Kidney epithelial cell (primary cell): ENCODE measurements at regions not wholly inside any gene's neighbourhood (a gene's known extent, or its start where the extent isn't known, plus 50 kb on each side); places are given as distances from the start of the nearest gene placed in this dataset.

ENCODE experiments used
- DNase-seq: peaks from one replicate; pipeline ENCODE4 v3.0.0-alpha.2; 2010; ENCODE audit warnings: low read depth
- H3K27me3 ChIP-seq: 2 replicates; pipeline ENCODE4 v1.6.0; 2011; ENCODE audit warnings: low read length; ENCODE audit not compliant: control insufficient read depth, insufficient read depth
- H3K36me3 ChIP-seq: 2 replicates; pipeline ENCODE4 v1.5.1; 2011; ENCODE audit warnings: low read length; ENCODE audit not compliant: control insufficient read depth, insufficient read depth
- H3K4me3 ChIP-seq: 2 replicates; pipeline ENCODE4 v1.5.1; 2011; ENCODE audit warnings: low read depth, mild to moderate bottlenecking, control low read depth, low read length
- TF ChIP-seq, protein P1 (sequence below): IDR thresholded peaks from 2 replicates; pipeline ENCODE4 v1.5.1; 2011; ENCODE audit warnings: mild to moderate bottlenecking, moderate library complexity, low read length, control low read depth, inconsistent platforms; ENCODE audit not compliant: insufficient read depth, poor library complexity, severe bottlenecking

DNA sequence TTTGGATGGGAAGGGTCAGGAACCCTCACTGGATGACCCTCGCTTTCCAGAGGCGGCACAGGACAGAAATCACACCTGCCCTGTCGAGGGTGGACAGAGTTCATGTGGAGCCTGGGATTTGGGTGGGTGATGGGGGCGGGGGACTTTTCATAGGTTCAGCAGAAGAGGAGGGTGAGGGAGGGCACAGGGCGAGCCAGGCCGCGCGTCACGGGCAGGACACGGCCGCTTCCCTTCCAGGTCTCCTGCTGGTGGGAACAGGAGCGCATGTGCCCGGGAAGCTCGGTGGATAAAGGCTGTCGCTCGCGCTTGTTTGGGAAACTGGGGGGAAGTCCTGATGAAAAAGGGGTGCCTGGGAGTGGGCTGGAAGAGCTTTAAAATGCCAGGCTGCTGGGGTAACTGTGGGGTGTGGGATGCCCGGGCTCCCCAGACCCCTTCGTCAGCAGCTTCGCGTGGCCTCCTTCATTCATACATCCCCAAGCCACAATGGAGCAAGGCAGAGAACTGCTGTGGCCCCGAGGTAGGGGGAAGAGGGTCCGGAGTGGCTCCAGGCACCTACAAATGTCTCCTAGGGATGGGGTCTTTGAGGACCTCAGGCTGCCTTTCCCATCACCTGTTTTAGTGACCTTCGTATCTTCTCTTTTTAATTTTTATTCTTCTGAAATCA is 102.2 kb downstream of the DACT2 start:
- H3K4me3 ChIP-seq = no peak overlapping the region
- TF ChIP-seq, protein P1, sequence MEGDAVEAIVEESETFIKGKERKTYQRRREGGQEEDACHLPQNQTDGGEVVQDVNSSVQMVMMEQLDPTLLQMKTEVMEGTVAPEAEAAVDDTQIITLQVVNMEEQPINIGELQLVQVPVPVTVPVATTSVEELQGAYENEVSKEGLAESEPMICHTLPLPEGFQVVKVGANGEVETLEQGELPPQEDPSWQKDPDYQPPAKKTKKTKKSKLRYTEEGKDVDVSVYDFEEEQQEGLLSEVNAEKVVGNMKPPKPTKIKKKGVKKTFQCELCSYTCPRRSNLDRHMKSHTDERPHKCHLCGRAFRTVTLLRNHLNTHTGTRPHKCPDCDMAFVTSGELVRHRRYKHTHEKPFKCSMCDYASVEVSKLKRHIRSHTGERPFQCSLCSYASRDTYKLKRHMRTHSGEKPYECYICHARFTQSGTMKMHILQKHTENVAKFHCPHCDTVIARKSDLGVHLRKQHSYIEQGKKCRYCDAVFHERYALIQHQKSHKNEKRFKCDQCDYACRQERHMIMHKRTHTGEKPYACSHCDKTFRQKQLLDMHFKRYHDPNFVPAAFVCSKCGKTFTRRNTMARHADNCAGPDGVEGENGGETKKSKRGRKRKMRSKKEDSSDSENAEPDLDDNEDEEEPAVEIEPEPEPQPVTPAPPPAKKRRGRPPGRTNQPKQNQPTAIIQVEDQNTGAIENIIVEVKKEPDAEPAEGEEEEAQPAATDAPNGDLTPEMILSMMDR = no peak
- DNase-seq = no peak
- H3K36me3 ChIP-seq = no peaks in the 10 kb centered on the region
- peaks cover 35% of the 10 kb centered on the region for H3K27me3 ChIP-seq

DNA sequence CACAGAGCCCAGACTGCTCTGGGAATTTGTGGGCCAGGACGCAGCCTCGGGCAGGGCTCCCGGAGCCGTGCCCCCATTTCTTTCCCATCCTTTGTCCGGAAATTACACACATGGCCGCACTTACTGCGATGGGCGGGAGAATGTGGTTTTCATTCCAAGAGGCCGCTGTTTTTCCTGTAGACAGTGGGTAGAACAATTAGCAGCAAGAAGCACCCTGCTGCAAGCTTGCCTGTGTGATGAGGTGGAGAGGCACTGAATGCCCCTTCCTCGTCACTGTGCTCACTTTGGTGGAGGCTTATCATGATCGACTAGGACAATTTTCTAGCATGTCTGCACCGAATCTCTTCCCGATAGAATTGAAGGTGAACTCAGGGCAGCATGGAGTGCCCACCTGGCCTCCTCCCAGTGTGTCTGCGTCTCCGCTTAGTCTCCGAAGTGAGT is 102.8 kb downstream of the DACT2 start:
- Histone ChIP-seq H3K27me3 (peaks cover 29% of the 10 kb centered on the region), H3K4me3 (no peak overlapping the region), H3K36me3 (no peaks in the 10 kb centered on the region)
- DNase-seq = no peak
- TF ChIP-seq, protein P1 = no peak

DNA sequence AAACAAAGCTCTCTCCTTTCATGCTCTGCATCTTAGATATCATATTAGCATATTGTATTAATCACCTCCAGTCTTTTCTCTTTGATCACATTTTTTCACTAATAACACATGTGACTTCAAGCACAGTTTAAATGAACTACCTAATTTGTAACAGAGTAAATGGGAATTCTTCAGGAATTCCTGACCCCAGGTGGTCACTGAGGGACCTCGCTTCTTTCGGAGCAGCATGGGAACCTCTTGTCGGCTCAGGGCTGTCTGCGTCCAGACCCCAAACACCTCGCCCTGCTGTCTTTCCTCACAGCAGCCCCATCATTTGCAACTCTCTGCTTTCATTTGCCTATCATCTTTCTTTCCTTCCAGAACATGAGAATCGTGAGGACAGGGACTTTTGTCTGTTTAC is 103.5 kb downstream of the DACT2 start:
- TF ChIP-seq, protein P1 = no peak
- H3K27me3 ChIP-seq = peaks cover 26% of the 10 kb centered on the region
- no peak overlapping the region for H3K4me3 ChIP-seq
- no peaks in the 10 kb centered on the region for H3K36me3 ChIP-seq
- DNase-seq = no peak

DNA sequence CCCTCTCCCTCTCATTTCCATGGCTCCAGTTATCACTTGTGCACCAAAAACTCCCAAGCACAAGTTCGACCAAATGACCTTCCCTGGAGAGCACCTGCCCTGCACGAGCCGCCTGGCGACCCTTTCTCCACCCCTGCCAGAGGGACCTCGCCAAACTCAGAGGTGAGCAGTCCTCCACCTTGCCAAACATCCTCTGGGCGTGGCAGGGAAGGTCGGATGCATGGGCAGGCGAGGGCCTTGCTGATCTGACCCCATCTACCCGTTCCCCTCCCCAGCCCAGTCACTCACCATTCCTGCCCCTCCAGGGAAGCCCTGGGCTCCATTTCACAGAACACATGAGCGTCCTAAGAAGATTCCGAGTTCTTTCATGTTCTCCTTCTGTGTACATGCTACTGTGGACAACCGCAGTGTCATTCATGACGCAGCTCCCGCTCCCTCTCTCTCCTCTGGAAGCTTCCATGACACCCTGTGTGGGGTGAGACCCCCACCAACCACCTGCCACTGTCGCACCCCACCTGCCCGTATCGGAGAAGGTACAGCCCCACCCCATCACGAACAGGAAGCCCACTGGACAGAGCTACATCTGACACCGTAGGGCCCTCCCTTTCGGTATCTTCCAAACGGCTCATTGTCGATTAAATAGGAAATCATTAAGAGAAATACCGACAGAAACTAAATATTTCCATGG is 104.3 kb downstream of the DACT2 start:
- TF ChIP-seq, protein P1 = no peak
- DNase-seq = no peak

GRCh38 chr6:168214586-168215104 is 104.9 kb downstream of the DACT2 start:
- peaks cover 29% of the 10 kb centered on the region for H3K27me3 ChIP-seq
- no peak overlapping the region for H3K4me3 ChIP-seq
- no peaks in the 10 kb centered on the region for H3K36me3 ChIP-seq
- TF ChIP-seq, protein P1 = no peak
- DNase-seq = no peak

More for the DNA sequence above, 104.3 kb downstream of the DACT2 start:
- Histone ChIP-seq H3K36me3 (no peaks in the 10 kb centered on the region), H3K27me3 (peaks cover 32% of the 10 kb centered on the region), H3K4me3 (no peak overlapping the region)

GRCh38 chr6:168213121-168213524 is 106.5 kb downstream of the DACT2 start:
- Histone ChIP-seq H3K27me3 (peaks cover 25% of the 10 kb centered on the region), H3K4me3 (no peak overlapping the region), H3K36me3 (no peaks in the 10 kb centered on the region)
- DNase-seq = no peak
- TF ChIP-seq, protein P1 = no peak
